Activated CD4-positive, CD25-positive, alpha-beta regulatory T cell treated with anti-CD3 and anti-CD28 coated beads, Interleukin-2, amount 50 U/mL, for 16 hours (primary cell): ENCODE measurements at regions not wholly inside any gene's neighbourhood (a gene's known extent, or its start where the extent isn't known, plus 50 kb on each side); places are given as distances from the start of the nearest gene placed in this dataset.

Source experiments
- DNase-seq: peaks from one replicate; pipeline ENCODE4 v3.0.0-alpha.2; 2020; ENCODE audit warnings: low read depth, low spot score

- no peak for DNase-seq
These were observed 127.7 kb upstream of the CAND1 start for GRCh38 chr12:67141296-67142018.

GRCh38 chr12:67145692-67146091 is 123.5 kb upstream of the CAND1 start:
- no peak for DNase-seq

GRCh38 chr12:67147030-67147429 is 122.1 kb upstream of the CAND1 start:
- no peak for DNase-seq

- no peak for DNase-seq
These were observed 121.7 kb upstream of the CAND1 start for GRCh38 chr12:67147447-67147846.

GRCh38 chr12:67148265-67148664 is 120.9 kb upstream of the CAND1 start:
- DNase-seq, result no peak

GRCh38 chr12:67151886-67152285 is 117.3 kb upstream of the CAND1 start:
- DNase-seq, result no peak

- DNase-seq, result no peak
These were observed 116.7 kb upstream of the CAND1 start for GRCh38 chr12:67152451-67152850.

GRCh38 chr12:67154901-67155300 is 114.3 kb upstream of the CAND1 start:
- DNase-seq, result no peak

- DNase-seq, result no peak
These were observed 113.3 kb upstream of the CAND1 start for GRCh38 chr12:67155863-67156262.

- DNase-seq, result peak; percentile 9
These were observed 107.7 kb upstream of the CAND1 start for GRCh38 chr12:67161322-67161918.

- no peak for DNase-seq
These were observed 95.9 kb upstream of the CAND1 start for GRCh38 chr12:67173258-67173657.

GRCh38 chr12:67182551-67182950 is 86.6 kb upstream of the CAND1 start:
- no peak for DNase-seq

GRCh38 chr12:67193704-67194103 is 75.5 kb upstream of the CAND1 start:
- no peak for DNase-seq

- DNase-seq, result no peak
These were observed 68.8 kb upstream of the CAND1 start for GRCh38 chr12:67200386-67200785.

GRCh38 chr12:67202011-67202677 is 67.0 kb upstream of the CAND1 start:
- no peak for DNase-seq

- DNase-seq, result no peak
These were observed 66.5 kb upstream of the CAND1 start for GRCh38 chr12:67202678-67203012.

- DNase-seq, result no peak
These were observed 60.7 kb upstream of the CAND1 start for GRCh38 chr12:67208281-67209067.

- DNase-seq, result no peak
These were observed 58.1 kb upstream of the CAND1 start for GRCh38 chr12:67211029-67211428.

GRCh38 chr12:67211494-67211893 is 57.7 kb upstream of the CAND1 start:
- no peak for DNase-seq

- no peak for DNase-seq
These were observed 51.5 kb upstream of the CAND1 start for GRCh38 chr12:67217647-67218046.
